OCI-LY7 (cell line): ENCODE measurements at regions not wholly inside any gene's neighbourhood (a gene's known extent, or its start where the extent isn't known, plus 50 kb on each side); places are given as distances from the start of the nearest gene placed in this dataset.

ENCODE experiments used
- BruUV-seq: library from RNA; stranded (reverse); fragments of 400-500 nt; replicated peaks from 2 replicates; lab custom pipeline; 2021; lab: Mats Ljungman, UMichigan
- CTCF ChIA-PET: fragments of 300-600 bp; sonication (Branson Sonifier 250); formaldehyde crosslinking; loops from one replicate; lab custom pipeline; 2022; ENCODE audit warnings: antibody characterized with exemption; ENCODE audit not compliant: unreplicated experiment; lab: Charles Lee
- POLR2A ChIA-PET: fragments of 300-600 bp; sonication (Branson Sonifier 250); formaldehyde crosslinking; loops from one replicate; lab custom pipeline; 2022; ENCODE audit warnings: antibody characterized with exemption; lab: Charles Lee
- DNase-seq: peaks from one replicate; pipeline ENCODE4 v3.0.0-alpha.2; 2015; ENCODE audit warnings: low spot score
- H2AFZ ChIP-seq: fragments of 200-600 bp; sonication (generic), shearing (Covaris generic); 2 replicates; pipeline ENCODE4 v1.6.1; 2014; ENCODE audit warnings: mild to moderate bottlenecking, antibody characterized with exemption, low read length, moderate library complexity
- H3K27ac ChIP-seq: fragments of 200-600 bp; sonication (generic); 2 replicates; pipeline ENCODE4 v1.5.1; 2014; ENCODE audit warnings: mixed run types, low read depth, mild to moderate bottlenecking, moderate library complexity, low read length, inconsistent platforms; ENCODE audit not compliant: poor library complexity, severe bottlenecking
- H3K36me3 ChIP-seq: fragments of 200-600 bp; sonication (generic); 2 replicates; pipeline ENCODE4 v1.6.1; 2014; ENCODE audit warnings: mild to moderate bottlenecking, antibody characterized with exemption, low read length, moderate library complexity, mixed read lengths; ENCODE audit not compliant: insufficient read depth
- H3K4me1 ChIP-seq: fragments of 200-600 bp; sonication (generic); 2 replicates; pipeline ENCODE4 v1.5.1; 2014; ENCODE audit warnings: mild to moderate bottlenecking, low read length; ENCODE audit not compliant: insufficient read depth, poor library complexity, severe bottlenecking
- H3K4me2 ChIP-seq: fragments of 200-600 bp; sonication (generic); 2 replicates; pipeline ENCODE4 v1.6.1; 2014; ENCODE audit warnings: mild to moderate bottlenecking, low read length
- H3K4me3 ChIP-seq: fragments of 200-600 bp; sonication (generic); 2 replicates; pipeline ENCODE4 v1.5.1; 2014; ENCODE audit warnings: mild to moderate bottlenecking, low read depth, low read length; ENCODE audit not compliant: poor library complexity, severe bottlenecking
- H3K79me2 ChIP-seq: fragments of 200-600 bp; sonication (generic); 2 replicates; pipeline ENCODE4 v1.6.1; 2016; ENCODE audit warnings: low read depth, mild to moderate bottlenecking, low read length, moderate library complexity, mixed read lengths; ENCODE audit not compliant: insufficient read depth
- H3K9me2 ChIP-seq: fragments of 200-600 bp; sonication (generic); 2 replicates; pipeline ENCODE4 v1.6.1; 2016; ENCODE audit warnings: mild to moderate bottlenecking, low read length, mixed read lengths; ENCODE audit not compliant: insufficient read depth
- H3K9me3 ChIP-seq: fragments of 200-600 bp; sonication (generic); 2 replicates; pipeline ENCODE4 v1.6.1; 2014; ENCODE audit warnings: mild to moderate bottlenecking, mixed run types, low read length, mixed read lengths
- H4K20me1 ChIP-seq: fragments of 200-600 bp; sonication (generic); 2 replicates; pipeline ENCODE4 v1.6.1; 2014; ENCODE audit warnings: mild to moderate bottlenecking, antibody characterized with exemption, low read length, moderate library complexity, mixed read lengths; ENCODE audit not compliant: insufficient read depth
- CTCF ChIP-seq: fragments of 200-600 bp; sonication (generic); conservative IDR thresholded peaks from 2 replicates; pipeline ENCODE4 v1.5.1; 2014; ENCODE audit warnings: mild to moderate bottlenecking, antibody characterized with exemption, low read length, moderate library complexity, mixed read lengths
- EZH2phosphoT487 ChIP-seq: fragments of 200-600 bp; sonication (generic); IDR thresholded peaks from 2 replicates; pipeline ENCODE4 v1.6.1; 2018; ENCODE audit warnings: low read depth, borderline replicate concordance, mild to moderate bottlenecking, mixed run types, antibody characterized with exemption, low read length, moderate library complexity, mixed read lengths
- intact Hi-C: fragments of 100-400 bp; cut with micrococcal nuclease; formaldehyde crosslinking; loops from one replicate; pipeline ENCODE4 v1.10.0; 2022; ENCODE audit not compliant: unreplicated experiment

DNA sequence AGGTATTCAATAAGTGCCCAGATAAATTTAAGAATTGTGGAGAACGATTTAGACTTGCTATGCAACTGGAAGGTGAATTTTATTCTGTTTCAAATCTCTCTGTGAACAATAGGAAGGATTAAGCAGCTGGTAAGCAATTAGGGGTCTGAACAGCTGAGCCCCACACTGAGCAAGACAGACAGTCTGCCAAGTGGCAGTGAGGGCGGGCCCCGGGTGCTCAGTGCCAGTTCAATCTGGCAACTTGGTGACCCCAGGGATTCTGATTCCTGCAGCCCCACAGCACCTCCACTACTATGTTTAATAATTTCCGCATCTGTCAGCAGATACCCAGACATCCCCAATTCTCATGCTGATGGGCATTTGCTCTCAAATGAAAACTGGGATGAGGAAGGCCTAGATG is 317.3 kb downstream of the PPP1R2C start:
- CTCF ChIA-PET, result no interaction called here
- POLR2A ChIA-PET, result no interaction called here
- intact Hi-C loops, result no loop called here
- TF ChIP-seq CTCF, result no peak
- no peak for TF ChIP-seq EZH2phosphoT487
- no peak overlapping the region for H3K4me2 ChIP-seq
- no TSS peak for BruUV-seq
- H2AFZ ChIP-seq, result no peak overlapping the region
- no peaks in the 10 kb centered on the region for H3K36me3 ChIP-seq
- H3K9me3 ChIP-seq, result no peaks in the 10 kb centered on the region
- no peak overlapping the region for H3K4me3 ChIP-seq
- H3K4me1 ChIP-seq, result no peaks in the 10 kb centered on the region
- DNase-seq, result no peak
- H3K79me2 ChIP-seq, result no peaks in the 10 kb centered on the region
- H4K20me1 ChIP-seq, result no peaks in the 10 kb centered on the region
- no peaks in the 10 kb centered on the region for H3K9me2 ChIP-seq
- H3K27ac ChIP-seq, result no peak overlapping the region

DNA sequence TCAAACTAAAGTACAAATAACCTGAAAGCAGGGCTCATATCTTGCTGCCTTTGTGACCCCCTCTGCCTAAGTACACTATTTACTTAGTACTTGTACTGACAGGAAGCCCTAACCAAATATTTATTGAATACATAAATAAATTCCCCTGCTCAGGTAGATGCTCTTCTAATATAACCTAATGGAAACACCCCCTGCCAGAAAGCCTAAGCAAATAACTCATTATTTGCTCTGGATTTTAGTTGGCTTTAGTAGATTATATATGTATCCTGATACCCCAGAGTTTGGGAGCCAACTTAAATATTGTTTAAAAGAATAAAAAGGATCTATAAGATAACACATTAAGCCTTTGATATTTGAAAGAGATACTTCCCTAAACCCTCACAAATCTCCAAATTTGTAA is 318.2 kb downstream of the PPP1R2C start:
- ChIA-PET POLR2A (no interaction called here), CTCF (no interaction called here)
- Histone ChIP-seq H3K79me2 (no peaks in the 10 kb centered on the region), H4K20me1 (no peaks in the 10 kb centered on the region), H3K4me3 (no peak overlapping the region), H3K4me1 (no peaks in the 10 kb centered on the region), H3K36me3 (no peaks in the 10 kb centered on the region), H3K4me2 (no peak overlapping the region), H3K27ac (no peak overlapping the region), H3K9me3 (no peaks in the 10 kb centered on the region), H2AFZ (no peak overlapping the region), H3K9me2 (no peaks in the 10 kb centered on the region)
- BruUV-seq, result no TSS peak
- DNase-seq, result no peak
- intact Hi-C loops, result no loop called here
- no peak for TF ChIP-seq EZH2phosphoT487
- no peak for TF ChIP-seq CTCF

- Histone ChIP-seq H3K4me3 (no peak overlapping the region), H3K9me2 (no peaks in the 10 kb centered on the region), H3K4me2 (no peak overlapping the region), H4K20me1 (no peaks in the 10 kb centered on the region), H3K9me3 (no peaks in the 10 kb centered on the region), H3K36me3 (no peaks in the 10 kb centered on the region), H3K27ac (no peak overlapping the region), H2AFZ (no peak overlapping the region), H3K79me2 (no peaks in the 10 kb centered on the region), H3K4me1 (no peaks in the 10 kb centered on the region)
- no peak for TF ChIP-seq CTCF
- no peak for TF ChIP-seq EZH2phosphoT487
- ChIA-PET CTCF (no interaction called here), POLR2A (interaction anchor here (0.7 kb wide), 1 partner anchor 911 kb away, joined by 3 read pairs; no protein-coding TSS in a partner anchor)
- intact Hi-C loops, result no loop called here
- BruUV-seq, result no TSS peak
- DNase-seq, result no peak
Measured at GRCh38 chrX:42456176-42456700, 321.7 kb downstream of the PPP1R2C start.
